ENCODE measurements at regions not wholly inside any gene's neighbourhood (a gene's known extent, or its start where the extent isn't known, plus 50 kb on each side); places are given as distances from the start of the nearest gene placed in this dataset.

DNA sequence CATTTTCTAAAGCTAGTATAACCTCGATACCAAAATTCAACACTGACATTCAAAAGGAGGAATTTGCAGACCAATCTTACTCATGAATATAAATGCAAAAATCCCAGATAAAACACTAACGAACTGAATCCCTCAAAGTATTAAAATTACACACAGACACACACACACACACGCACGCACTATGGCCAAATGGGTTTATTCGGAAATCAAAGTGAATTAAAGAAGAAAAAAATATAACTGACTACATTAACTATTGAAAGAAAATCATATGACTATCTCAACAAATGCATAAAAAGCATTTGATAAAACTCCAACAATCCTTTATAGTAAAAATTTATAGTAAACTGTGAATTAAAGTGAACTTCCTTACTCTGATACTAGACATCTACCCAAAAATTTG, 97.9 kb upstream of the HNRNPA3 start:
- no peak overlapping the region for H3K27ac ChIP-seq (ENCODE audit: insufficient read depth, low read depth, low read length, poor library complexity, severe bottlenecking)
- no peak overlapping the region for H3K4me3 ChIP-seq (ENCODE audit: insufficient read depth, low read depth, low read length)
- no peaks in the 10 kb centered on the region for H3K9me3 ChIP-seq (ENCODE audit: control insufficient read depth, low read length)
- H3K4me1 ChIP-seq (ENCODE audit: control insufficient read depth, insufficient read depth, low read length): no peaks in the 10 kb centered on the region
- H3K27me3 ChIP-seq (ENCODE audit: control insufficient read depth, insufficient read depth, low read length, poor library complexity, severe bottlenecking): no peaks in the 10 kb centered on the region
- 88 to 93% methylated on average over 2 to 4 of the region's 5 CpGs for WGBS, 2 experiments
- H3K36me3 ChIP-seq (ENCODE audit: control insufficient read depth, insufficient read depth, low read length): no peaks in the 10 kb centered on the region

GRCh38 chr2:177117755-177118154, 94.8 kb upstream of the HNRNPA3 start:
- H3K4me3 ChIP-seq (ENCODE audit: insufficient read depth, low read depth, low read length): no peak overlapping the region
- H3K36me3 ChIP-seq (ENCODE audit: control insufficient read depth, insufficient read depth, low read length): no peaks in the 10 kb centered on the region
- H3K4me1 ChIP-seq (ENCODE audit: control insufficient read depth, insufficient read depth, low read length): no peaks in the 10 kb centered on the region
- 93 to 98% methylated on average over 3 of the region's 3 CpGs for whole genome bisulfite sequencing, 2 experiments
- H3K27ac ChIP-seq (ENCODE audit: insufficient read depth, low read depth, low read length, poor library complexity, severe bottlenecking): no peak overlapping the region
- H3K9me3 ChIP-seq (ENCODE audit: control insufficient read depth, low read length): no peaks in the 10 kb centered on the region
- no peaks in the 10 kb centered on the region for H3K27me3 ChIP-seq (ENCODE audit: control insufficient read depth, insufficient read depth, low read length, poor library complexity, severe bottlenecking)

DNA sequence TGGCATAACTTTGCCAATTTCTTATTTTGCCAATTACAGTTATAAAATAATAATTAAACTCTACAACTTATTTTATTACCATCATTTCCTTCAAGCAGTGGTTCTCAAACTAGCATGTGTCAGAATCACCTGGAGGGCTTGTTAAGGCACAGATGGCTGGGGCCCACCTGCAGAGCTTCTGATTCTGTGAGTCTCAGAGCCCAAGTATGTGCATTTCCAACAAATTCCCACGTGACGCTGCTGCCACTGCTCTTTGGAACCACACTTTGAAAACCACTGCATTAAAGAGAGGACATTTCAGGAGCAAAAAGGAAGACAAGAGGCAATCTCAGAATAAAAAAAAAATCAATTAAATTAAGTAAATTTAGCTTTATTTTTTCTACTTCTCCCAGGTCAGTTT, 94.0 kb upstream of the HNRNPA3 start:
- H3K36me3 ChIP-seq (ENCODE audit: control insufficient read depth, insufficient read depth, low read length): no peaks in the 10 kb centered on the region
- no peak overlapping the region for H3K4me3 ChIP-seq (ENCODE audit: insufficient read depth, low read depth, low read length)
- no peaks in the 10 kb centered on the region for H3K4me1 ChIP-seq (ENCODE audit: control insufficient read depth, insufficient read depth, low read length)
- no peaks in the 10 kb centered on the region for H3K9me3 ChIP-seq (ENCODE audit: control insufficient read depth, low read length)
- 24 to 39% methylated on average over 2 of the region's 2 CpGs for WGBS, 2 experiments
- no peaks in the 10 kb centered on the region for H3K27me3 ChIP-seq (ENCODE audit: control insufficient read depth, insufficient read depth, low read length, poor library complexity, severe bottlenecking)
- H3K27ac ChIP-seq (ENCODE audit: insufficient read depth, low read depth, low read length, poor library complexity, severe bottlenecking): no peak overlapping the region

GRCh38 chr2:177119099-177119498, 93.5 kb upstream of the HNRNPA3 start:
- H3K36me3 ChIP-seq (ENCODE audit: control insufficient read depth, insufficient read depth, low read length): no peaks in the 10 kb centered on the region
- no peak overlapping the region for H3K4me3 ChIP-seq (ENCODE audit: insufficient read depth, low read depth, low read length)
- no peak overlapping the region for H3K27ac ChIP-seq (ENCODE audit: insufficient read depth, low read depth, low read length, poor library complexity, severe bottlenecking)
- H3K4me1 ChIP-seq (ENCODE audit: control insufficient read depth, insufficient read depth, low read length): no peaks in the 10 kb centered on the region
- no peaks in the 10 kb centered on the region for H3K9me3 ChIP-seq (ENCODE audit: control insufficient read depth, low read length)
- H3K27me3 ChIP-seq (ENCODE audit: control insufficient read depth, insufficient read depth, low read length, poor library complexity, severe bottlenecking): no peaks in the 10 kb centered on the region
- 90 to 93% methylated on average over 5 of the region's 5 CpGs for WGBS, 2 experiments

DNA sequence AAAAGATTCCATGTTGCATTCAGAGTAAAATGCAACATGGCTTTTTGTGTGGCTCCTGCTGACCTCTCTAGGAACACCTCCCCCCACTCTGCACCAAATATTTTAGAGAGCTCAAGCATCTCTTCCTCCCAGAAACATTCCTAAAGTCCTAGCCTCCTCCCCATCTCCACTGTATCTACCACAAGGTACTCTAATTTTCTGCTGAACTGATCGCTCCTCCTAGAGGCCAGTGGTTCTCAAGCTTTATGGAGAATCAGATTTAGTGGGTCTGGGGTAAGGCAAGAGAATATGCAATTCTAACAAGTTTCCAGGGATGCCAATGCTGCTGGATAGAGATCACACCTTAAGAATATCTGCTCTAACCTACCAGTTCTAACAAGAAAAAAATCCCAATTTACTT, 89.5 kb upstream of the HNRNPA3 start:
- H3K4me3 ChIP-seq (ENCODE audit: insufficient read depth, low read depth, low read length): no peak overlapping the region
- H3K27ac ChIP-seq (ENCODE audit: insufficient read depth, low read depth, low read length, poor library complexity, severe bottlenecking): no peak overlapping the region
- H3K9me3 ChIP-seq (ENCODE audit: control insufficient read depth, low read length): no peaks in the 10 kb centered on the region
- H3K27me3 ChIP-seq (ENCODE audit: control insufficient read depth, insufficient read depth, low read length, poor library complexity, severe bottlenecking): no peaks in the 10 kb centered on the region
- no peaks in the 10 kb centered on the region for H3K36me3 ChIP-seq (ENCODE audit: control insufficient read depth, insufficient read depth, low read length)
- WGBS, 2 experiments: 73% methylated on average over 1 of the region's 1 CpG; no CpG with 5 or more reads in 1 of the 2 experiments
- no peaks in the 10 kb centered on the region for H3K4me1 ChIP-seq (ENCODE audit: control insufficient read depth, insufficient read depth, low read length)

- Histone ChIP-seq H3K4me3 (ENCODE audit: insufficient read depth, low read depth, low read length) (no peak overlapping the region), H3K27ac (ENCODE audit: insufficient read depth, low read depth, low read length, poor library complexity, severe bottlenecking) (no peak overlapping the region), H3K9me3 (ENCODE audit: control insufficient read depth, low read length) (no peaks in the 10 kb centered on the region), H3K27me3 (ENCODE audit: control insufficient read depth, insufficient read depth, low read length, poor library complexity, severe bottlenecking) (no peaks in the 10 kb centered on the region), H3K36me3 (ENCODE audit: control insufficient read depth, insufficient read depth, low read length) (no peaks in the 10 kb centered on the region), H3K4me1 (ENCODE audit: control insufficient read depth, insufficient read depth, low read length) (no peaks in the 10 kb centered on the region)
- WGBS, 2 experiments: 89 to 90% methylated on average over 1 to 2 of the region's 2 CpGs
These were observed 88.2 kb upstream of the HNRNPA3 start for GRCh38 chr2:177124371-177124770.

DNA sequence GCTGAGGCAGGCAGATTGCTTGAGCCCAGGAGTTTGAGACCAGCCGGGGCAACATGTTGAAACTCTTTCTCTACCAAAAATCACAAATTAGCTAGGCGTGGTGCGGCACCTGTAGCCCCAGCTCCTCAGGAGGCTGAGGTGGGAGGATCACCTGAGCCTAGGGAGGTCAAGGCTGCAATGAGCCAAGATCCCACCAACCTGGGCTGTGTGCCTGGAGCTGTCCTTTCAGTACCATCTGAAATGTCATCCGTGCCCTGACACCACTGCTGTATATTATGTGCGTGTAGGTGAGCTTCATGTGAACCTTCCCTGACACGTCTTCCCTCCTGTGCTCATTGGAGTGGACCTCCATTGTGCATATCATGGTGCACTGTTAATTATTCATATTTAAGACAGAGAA, 84.8 kb upstream of the HNRNPA3 start:
- Histone ChIP-seq H3K27ac (ENCODE audit: insufficient read depth, low read depth, low read length, poor library complexity, severe bottlenecking) (no peak overlapping the region), H3K27me3 (ENCODE audit: control insufficient read depth, insufficient read depth, low read length, poor library complexity, severe bottlenecking) (no peaks in the 10 kb centered on the region)

DNA sequence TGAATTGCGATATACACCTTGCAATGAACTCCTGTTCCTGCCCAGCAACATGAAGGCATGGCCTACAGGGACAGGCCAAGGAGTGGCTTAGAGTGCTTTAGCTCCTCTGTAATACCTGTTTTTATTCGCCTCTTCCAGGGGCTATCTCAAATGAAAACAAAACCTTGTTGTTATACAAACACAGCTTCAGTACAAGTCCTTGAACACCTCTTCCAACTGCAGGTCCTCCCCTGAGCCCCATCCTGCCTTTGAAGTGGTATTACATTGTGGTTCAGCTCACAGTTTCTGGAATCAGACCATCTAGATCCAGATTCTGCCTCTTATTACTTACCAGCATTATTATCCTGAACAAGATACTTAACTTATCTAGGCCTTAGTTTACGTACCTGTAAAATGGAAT, 83.0 kb upstream of the HNRNPA3 start:
- Histone ChIP-seq H3K4me1 (ENCODE audit: control insufficient read depth, insufficient read depth, low read length) (no peaks in the 10 kb centered on the region), H3K36me3 (ENCODE audit: control insufficient read depth, insufficient read depth, low read length) (no peaks in the 10 kb centered on the region), H3K27ac (ENCODE audit: insufficient read depth, low read depth, low read length, poor library complexity, severe bottlenecking) (no peak overlapping the region), H3K9me3 (ENCODE audit: control insufficient read depth, low read length) (no peaks in the 10 kb centered on the region), H3K27me3 (ENCODE audit: control insufficient read depth, insufficient read depth, low read length, poor library complexity, severe bottlenecking) (no peaks in the 10 kb centered on the region), H3K4me3 (ENCODE audit: insufficient read depth, low read depth, low read length) (no peak overlapping the region)
- 94% methylated on average over 3 of the region's 3 CpGs for WGBS, 2 experiments

More for the DNA sequence above, 84.8 kb upstream of the HNRNPA3 start:
- WGBS, 2 experiments: 88 to 91% methylated on average over 5 to 6 of the region's 6 CpGs
- Histone ChIP-seq H3K9me3 (ENCODE audit: control insufficient read depth, low read length) (no peaks in the 10 kb centered on the region), H3K4me1 (ENCODE audit: control insufficient read depth, insufficient read depth, low read length) (no peaks in the 10 kb centered on the region), H3K4me3 (ENCODE audit: insufficient read depth, low read depth, low read length) (no peak overlapping the region), H3K36me3 (ENCODE audit: control insufficient read depth, insufficient read depth, low read length) (no peaks in the 10 kb centered on the region)

DNA sequence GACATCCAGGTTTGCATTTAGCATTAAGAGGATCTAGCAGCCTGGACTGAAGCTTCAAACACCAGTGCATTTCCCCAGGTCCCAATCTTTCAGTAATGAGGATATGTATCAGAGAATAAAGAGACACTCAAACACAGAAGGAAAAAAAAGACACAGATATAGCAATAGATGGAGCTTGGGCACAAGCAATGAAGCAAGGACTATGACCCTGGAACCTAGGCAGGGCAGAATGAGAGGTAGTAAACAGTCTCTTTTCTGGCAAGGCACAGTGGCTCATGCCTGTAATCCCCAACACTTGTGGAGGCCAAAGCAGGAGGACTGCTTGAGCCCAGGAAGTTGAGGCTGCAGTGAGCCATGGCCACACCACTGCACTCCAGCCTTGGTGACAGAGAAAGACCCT, 80.7 kb upstream of the HNRNPA3 start:
- H3K36me3 ChIP-seq (ENCODE audit: control insufficient read depth, insufficient read depth, low read length): no peaks in the 10 kb centered on the region

GRCh38 chr2:177138823-177139222, 73.8 kb upstream of the HNRNPA3 start:
- Histone ChIP-seq H3K36me3 (ENCODE audit: control insufficient read depth, insufficient read depth, low read length) (no peaks in the 10 kb centered on the region), H3K27ac (ENCODE audit: insufficient read depth, low read depth, low read length, poor library complexity, severe bottlenecking) (no peak overlapping the region), H3K4me1 (ENCODE audit: control insufficient read depth, insufficient read depth, low read length) (no peaks in the 10 kb centered on the region), H3K4me3 (ENCODE audit: insufficient read depth, low read depth, low read length) (no peak overlapping the region), H3K9me3 (ENCODE audit: control insufficient read depth, low read length) (no peaks in the 10 kb centered on the region), H3K27me3 (ENCODE audit: control insufficient read depth, insufficient read depth, low read length, poor library complexity, severe bottlenecking) (no peaks in the 10 kb centered on the region)

More for the DNA sequence above, 80.7 kb upstream of the HNRNPA3 start:
- no peak overlapping the region for H3K4me3 ChIP-seq (ENCODE audit: insufficient read depth, low read depth, low read length)
- no peaks in the 10 kb centered on the region for H3K27me3 ChIP-seq (ENCODE audit: control insufficient read depth, insufficient read depth, low read length, poor library complexity, severe bottlenecking)
- no peak overlapping the region for H3K27ac ChIP-seq (ENCODE audit: insufficient read depth, low read depth, low read length, poor library complexity, severe bottlenecking)
- H3K4me1 ChIP-seq (ENCODE audit: control insufficient read depth, insufficient read depth, low read length): no peaks in the 10 kb centered on the region
- H3K9me3 ChIP-seq (ENCODE audit: control insufficient read depth, low read length): no peaks in the 10 kb centered on the region

DNA sequence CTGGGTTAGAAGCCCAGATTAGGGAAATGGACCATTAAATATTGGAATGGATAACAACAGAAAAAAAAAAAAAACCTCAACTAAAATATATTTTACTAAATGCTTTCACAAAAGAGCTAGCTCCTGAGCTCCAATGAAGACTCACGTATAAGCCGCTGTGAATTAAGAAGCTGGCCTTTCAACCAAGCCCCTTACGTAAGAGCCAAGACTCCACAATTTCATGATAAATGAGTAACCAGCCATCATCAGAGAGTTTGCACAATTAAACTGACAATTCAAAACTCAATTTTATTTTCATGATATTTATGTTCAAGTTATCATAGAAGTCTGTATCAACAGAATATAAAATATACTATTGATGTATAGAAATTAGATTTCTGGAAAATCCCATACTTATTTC, 70.7 kb upstream of the HNRNPA3 start:
- Histone ChIP-seq H3K9me3 (ENCODE audit: control insufficient read depth, low read length) (no peaks in the 10 kb centered on the region), H3K27me3 (ENCODE audit: control insufficient read depth, insufficient read depth, low read length, poor library complexity, severe bottlenecking) (no peaks in the 10 kb centered on the region), H3K4me1 (ENCODE audit: control insufficient read depth, insufficient read depth, low read length) (no peaks in the 10 kb centered on the region), H3K27ac (ENCODE audit: insufficient read depth, low read depth, low read length, poor library complexity, severe bottlenecking) (no peak overlapping the region), H3K36me3 (ENCODE audit: control insufficient read depth, insufficient read depth, low read length) (no peaks in the 10 kb centered on the region), H3K4me3 (ENCODE audit: insufficient read depth, low read depth, low read length) (no peak overlapping the region)
- 92 to 94% methylated on average over 3 of the region's 3 CpGs for WGBS, 2 experiments

Measured in ectodermal cell (in vitro differentiated cells).